KOPT-K1 (cell line): ENCODE measurements at regions not wholly inside any gene's neighbourhood (a gene's known extent, or its start where the extent isn't known, plus 50 kb on each side); places are given as distances from the start of the nearest gene placed in this dataset.
"Not testable (repeated sequence)": the region's sequence is repeated elsewhere in the genome, so short reads cannot be mapped to it uniquely, and the experiment has no call there.

Experiments used
- H3K27ac ChIP-seq: fragments of 200-600 bp; sonication (generic); 2 replicates; pipeline ENCODE4 v1.5.1; 2016; ENCODE audit warnings: antibody characterized with exemption, mild to moderate bottlenecking, low read depth, low read length; ENCODE audit not compliant: poor library complexity, severe bottlenecking
- H3K36me3 ChIP-seq: fragments of 200-600 bp; sonication (generic); 2 replicates; pipeline ENCODE4 v1.5.1; 2017; ENCODE audit warnings: antibody characterized with exemption, mild to moderate bottlenecking, low read length, moderate library complexity; ENCODE audit not compliant: insufficient read depth
- H3K9me3 ChIP-seq: fragments of 200-600 bp; sonication (generic); 2 replicates; pipeline ENCODE4 v1.5.1; 2017; ENCODE audit warnings: antibody characterized with exemption, low read length, mild to moderate bottlenecking; ENCODE audit not compliant: insufficient read depth, poor library complexity, severe bottlenecking

- Histone ChIP-seq H3K36me3 (no peaks in the 10 kb centered on the region), H3K9me3 (no peaks in the 10 kb centered on the region), H3K27ac (no peak overlapping the region)
Measured at GRCh38 chrX:131845771-131846170, 177.3 kb upstream of the STK26 start.

- H3K36me3 ChIP-seq, H3K27ac ChIP-seq, H3K9me3 ChIP-seq: not testable (repeated sequence)
Measured at GRCh38 chrX:131850964-131851363, 172.1 kb upstream of the STK26 start.

- H3K27ac ChIP-seq: no peak overlapping the region
- H3K9me3 ChIP-seq: no peaks in the 10 kb centered on the region
- H3K36me3 ChIP-seq: no peaks in the 10 kb centered on the region
Measured at GRCh38 chrX:131853440-131853839, 169.7 kb upstream of the STK26 start.

- Histone ChIP-seq H3K36me3 (no peaks in the 10 kb centered on the region), H3K27ac (no peak overlapping the region), H3K9me3 (no peaks in the 10 kb centered on the region)
Measured at GRCh38 chrX:131854581-131854980, 168.5 kb upstream of the STK26 start.

- no peak overlapping the region for H3K27ac ChIP-seq
- no peaks in the 10 kb centered on the region for H3K36me3 ChIP-seq
- H3K9me3 ChIP-seq: no peaks in the 10 kb centered on the region
Measured at GRCh38 chrX:131861088-131861787, 161.9 kb upstream of the STK26 start.

- H3K27ac ChIP-seq: no peak overlapping the region
- H3K36me3 ChIP-seq: no peaks in the 10 kb centered on the region
- no peaks in the 10 kb centered on the region for H3K9me3 ChIP-seq
Measured at GRCh38 chrX:131862321-131862720, 160.8 kb upstream of the STK26 start.

GRCh38 chrX:131869182-131869581 is 153.9 kb upstream of the STK26 start:
- H3K27ac ChIP-seq: no peak overlapping the region

GRCh38 chrX:131874300-131874699 is 148.8 kb upstream of the STK26 start:
- Histone ChIP-seq H3K27ac (no peak overlapping the region), H3K9me3 (no peaks in the 10 kb centered on the region), H3K36me3 (no peaks in the 10 kb centered on the region)

More at GRCh38 chrX:131869182-131869581, 153.9 kb upstream of the STK26 start:
- no peaks in the 10 kb centered on the region for H3K36me3 ChIP-seq
- no peaks in the 10 kb centered on the region for H3K9me3 ChIP-seq

- H3K27ac ChIP-seq, H3K9me3 ChIP-seq, H3K36me3 ChIP-seq: not testable (repeated sequence)
Measured at GRCh38 chrX:131875827-131876226, 147.3 kb upstream of the STK26 start.

GRCh38 chrX:131881194-131881593 is 141.9 kb upstream of the STK26 start:
- H3K27ac ChIP-seq: no peak overlapping the region
- H3K9me3 ChIP-seq: no peaks in the 10 kb centered on the region
- no peaks in the 10 kb centered on the region for H3K36me3 ChIP-seq

- not testable (repeated sequence) for H3K9me3 ChIP-seq, H3K27ac ChIP-seq, H3K36me3 ChIP-seq
Measured at GRCh38 chrX:131885042-131885441, 138.1 kb upstream of the STK26 start.

- H3K36me3 ChIP-seq, H3K27ac ChIP-seq, H3K9me3 ChIP-seq: not testable (repeated sequence)
Measured at GRCh38 chrX:131893857-131894256, 129.2 kb upstream of the STK26 start.

GRCh38 chrX:131894995-131895394 is 128.1 kb upstream of the STK26 start:
- H3K36me3 ChIP-seq: no peaks in the 10 kb centered on the region
- H3K9me3 ChIP-seq: no peaks in the 10 kb centered on the region
- H3K27ac ChIP-seq: no peak overlapping the region

- no peaks in the 10 kb centered on the region for H3K36me3 ChIP-seq
- H3K27ac ChIP-seq: no peak overlapping the region
- no peaks in the 10 kb centered on the region for H3K9me3 ChIP-seq
Measured at GRCh38 chrX:131895807-131896206, 127.3 kb upstream of the STK26 start.

- Histone ChIP-seq H3K9me3 (no peaks in the 10 kb centered on the region), H3K36me3 (no peaks in the 10 kb centered on the region), H3K27ac (no peak overlapping the region)
Measured at GRCh38 chrX:131901546-131901945, 121.6 kb upstream of the STK26 start.

- H3K36me3 ChIP-seq: no peaks in the 10 kb centered on the region
- H3K9me3 ChIP-seq: no peaks in the 10 kb centered on the region
- H3K27ac ChIP-seq: no peak overlapping the region
Measured at GRCh38 chrX:131907488-131908314, 115.4 kb upstream of the STK26 start.
